ENCODE measurements at regions not wholly inside any gene's neighbourhood (a gene's known extent, or its start where the extent isn't known, plus 50 kb on each side); places are given as distances from the start of the nearest gene placed in this dataset.

DNA sequence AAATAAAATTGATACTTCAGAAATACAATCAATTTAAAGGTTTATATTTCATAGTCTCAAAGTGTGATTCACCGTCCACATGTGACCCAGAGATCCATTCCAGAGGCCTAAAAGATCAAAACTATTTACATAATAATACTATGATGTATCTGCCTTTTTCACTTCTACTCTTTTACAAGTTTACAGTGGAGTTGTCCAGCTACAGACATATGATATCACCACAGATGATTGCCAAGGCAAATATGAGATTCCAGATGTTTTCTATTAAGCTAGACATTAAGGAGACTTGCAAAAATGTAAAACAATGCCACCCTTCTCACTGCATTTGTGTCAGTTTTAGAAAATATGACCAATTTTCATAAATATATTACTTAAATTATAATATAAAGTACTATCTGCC is 443.7 kb downstream of the GJA1 start:
- TF ChIP-seq GATA2 (IDR thresholded peaks at IDR 0.05; ENCODE audit: low read depth, low read length) (no peak), GATA3 (IDR thresholded peaks at IDR 0.05; ENCODE audit: low read depth, low read length) (no peak)

- TF ChIP-seq GATA3 (IDR thresholded peaks at IDR 0.05; ENCODE audit: low read depth, low read length) (no peak), GATA2 (IDR thresholded peaks at IDR 0.05; ENCODE audit: low read depth, low read length) (no peak)
Observed at GRCh38 chr6:121880831-121881230, 445.4 kb downstream of the GJA1 start.

DNA sequence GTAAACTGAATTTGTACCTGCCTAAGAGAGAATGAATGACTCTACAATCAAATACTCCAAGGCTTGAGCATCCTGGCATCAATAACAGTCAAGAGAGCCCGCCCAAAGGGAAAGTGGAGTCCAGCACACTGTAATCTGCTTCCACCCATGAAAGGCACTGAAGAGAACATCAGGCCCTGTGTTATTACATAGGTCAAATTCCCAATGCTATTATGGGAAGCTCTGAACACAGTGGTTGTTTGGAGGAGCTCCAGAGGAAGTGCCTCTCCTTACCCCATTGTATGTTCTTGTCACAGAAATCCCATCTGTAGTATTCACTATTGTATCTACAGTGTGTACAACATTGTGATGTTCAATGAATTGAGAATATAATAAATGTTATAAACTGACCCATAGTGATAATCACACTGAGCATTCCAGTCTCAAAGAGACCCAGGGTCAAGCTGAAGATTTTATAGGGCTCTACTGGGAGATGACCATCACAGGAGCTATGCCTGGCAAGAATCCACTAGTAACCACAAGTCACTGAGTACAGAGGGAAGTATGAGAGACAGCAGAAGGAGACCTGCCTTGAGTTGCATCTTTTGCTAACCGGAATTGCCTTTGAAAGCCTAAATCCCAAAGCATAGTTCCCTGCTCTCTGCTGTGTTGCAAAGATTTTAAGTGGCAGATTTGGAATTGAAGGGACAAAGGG is 446.7 kb downstream of the GJA1 start:
- no peak for TF ChIP-seq GATA2 (IDR thresholded peaks at IDR 0.05; ENCODE audit: low read depth, low read length)
- no peak for TF ChIP-seq GATA3 (IDR thresholded peaks at IDR 0.05; ENCODE audit: low read depth, low read length)

DNA sequence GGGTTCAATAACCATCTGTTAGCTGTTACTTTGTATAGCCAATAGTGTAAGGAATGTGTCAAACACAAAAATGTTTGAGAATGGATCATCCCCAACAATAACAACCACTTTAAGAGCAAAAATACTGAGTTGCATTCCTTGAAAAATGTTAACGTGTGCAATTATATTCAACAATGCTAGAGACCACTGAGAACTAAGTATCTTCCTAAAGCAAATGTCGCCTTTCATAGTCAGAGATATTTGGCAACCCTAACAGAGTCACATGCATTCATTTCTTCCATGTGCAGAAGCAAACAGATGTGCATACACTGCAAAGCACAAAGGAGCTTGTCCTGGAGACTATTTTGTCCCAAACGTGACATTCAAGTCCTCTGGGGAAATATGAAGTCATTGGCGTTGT is 448.6 kb downstream of the GJA1 start:
- TF ChIP-seq GATA3 (IDR thresholded peaks at IDR 0.05; ENCODE audit: low read depth, low read length) (no peak), GATA2 (IDR thresholded peaks at IDR 0.05; ENCODE audit: low read depth, low read length) (no peak)

DNA sequence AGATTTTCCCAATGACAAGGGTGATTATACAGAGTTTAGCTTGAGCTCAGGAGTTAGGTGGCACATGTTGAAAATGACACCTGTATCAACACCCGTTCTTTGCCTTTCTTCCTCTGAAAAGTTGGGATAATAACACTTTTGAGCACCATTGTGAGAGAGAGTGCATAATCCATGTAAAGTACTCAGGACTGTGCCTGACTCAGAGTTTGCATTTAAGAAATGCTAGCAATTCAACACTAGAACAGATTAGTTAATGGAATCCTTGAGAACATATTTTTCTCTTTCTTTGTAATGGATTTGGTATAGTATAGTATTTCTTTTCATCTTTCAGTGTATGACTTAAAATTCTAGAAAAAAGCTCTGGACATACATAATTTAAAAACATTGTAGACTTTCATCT is 449.2 kb downstream of the GJA1 start:
- TF ChIP-seq GATA3 (IDR thresholded peaks at IDR 0.05; ENCODE audit: low read depth, low read length) = no peak
- no peak for TF ChIP-seq GATA2 (IDR thresholded peaks at IDR 0.05; ENCODE audit: low read depth, low read length)

DNA sequence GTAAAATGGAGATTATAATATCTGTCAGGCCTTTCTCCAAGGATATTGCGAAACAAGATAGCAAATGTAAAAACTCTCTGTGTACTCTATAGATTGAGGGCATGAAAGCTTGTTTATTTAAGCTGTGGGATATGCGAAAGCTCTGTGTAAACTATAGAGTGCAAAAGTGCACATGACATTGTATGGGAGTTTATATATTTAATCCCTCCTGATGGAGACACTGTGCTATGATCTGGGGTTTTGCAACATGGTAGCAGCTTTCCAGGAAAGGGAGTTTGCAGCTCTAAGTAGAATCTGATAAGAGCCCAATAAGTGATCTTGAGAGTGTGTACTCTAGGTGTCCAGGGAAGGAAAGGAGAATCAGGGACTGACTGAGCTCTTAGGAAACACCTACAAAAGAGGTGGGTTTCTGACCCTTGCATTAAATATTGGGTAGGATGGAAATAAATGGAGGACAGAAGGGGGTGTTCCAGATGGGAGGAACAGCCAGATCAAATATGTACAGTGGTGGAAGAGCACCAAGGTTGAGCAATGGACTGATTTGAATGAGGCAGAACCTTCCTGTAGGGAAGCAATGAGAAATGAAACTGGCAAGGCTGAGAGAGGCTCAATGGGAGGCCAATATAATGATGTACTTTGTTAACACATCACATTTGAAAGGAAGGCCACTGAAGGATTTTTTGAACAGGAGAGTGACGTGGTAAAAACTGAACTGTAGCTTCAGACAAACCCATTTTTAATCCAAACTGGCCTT is 450.1 kb downstream of the GJA1 start:
- TF ChIP-seq GATA2 (IDR thresholded peaks at IDR 0.05; ENCODE audit: low read depth, low read length) = no peak
- TF ChIP-seq GATA3 (IDR thresholded peaks at IDR 0.05; ENCODE audit: low read depth, low read length) = no peak

GRCh38 chr6:121886223-121886830 is 450.9 kb downstream of the GJA1 start:
- TF ChIP-seq GATA3 (IDR thresholded peaks at IDR 0.05; ENCODE audit: low read depth, low read length) (no peak), GATA2 (IDR thresholded peaks at IDR 0.05; ENCODE audit: low read depth, low read length) (no peak)

DNA sequence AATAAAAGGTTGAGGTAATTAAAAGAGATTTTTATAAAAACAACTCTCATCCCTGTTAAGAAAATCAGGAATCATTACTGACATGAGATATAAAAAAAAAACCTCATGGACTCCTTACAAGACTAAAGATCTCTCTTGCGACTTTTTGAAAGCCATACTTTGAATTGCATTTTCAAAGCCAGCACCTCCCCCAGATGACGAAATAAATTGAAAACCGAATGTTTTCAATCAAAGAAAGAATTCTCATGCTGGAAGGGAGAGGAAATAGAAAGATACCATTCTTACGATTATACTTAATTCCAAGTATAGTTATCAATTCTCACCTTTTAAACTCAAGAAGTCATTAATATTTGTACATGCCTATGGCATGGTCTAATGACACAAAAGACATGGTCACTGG is 452.3 kb downstream of the GJA1 start:
- TF ChIP-seq GATA2 (IDR thresholded peaks at IDR 0.05; ENCODE audit: low read depth, low read length) (no peak), GATA3 (IDR thresholded peaks at IDR 0.05; ENCODE audit: low read depth, low read length) (no peak)

- TF ChIP-seq GATA2 (IDR thresholded peaks at IDR 0.05; ENCODE audit: low read depth, low read length) (no peak), GATA3 (IDR thresholded peaks at IDR 0.05; ENCODE audit: low read depth, low read length) (no peak)
Observed at GRCh38 chr6:121890307-121890910, 455.0 kb downstream of the GJA1 start.

- TF ChIP-seq GATA2 (IDR thresholded peaks at IDR 0.05; ENCODE audit: low read depth, low read length) (no peak), GATA3 (IDR thresholded peaks at IDR 0.05; ENCODE audit: low read depth, low read length) (no peak)
Observed at GRCh38 chr6:121896363-121896762, 460.9 kb downstream of the GJA1 start.

- no peak for TF ChIP-seq GATA2 (IDR thresholded peaks at IDR 0.05; ENCODE audit: low read depth, low read length)
- TF ChIP-seq GATA3 (IDR thresholded peaks at IDR 0.05; ENCODE audit: low read depth, low read length) = no peak
Observed at GRCh38 chr6:121896771-121897170, 461.3 kb downstream of the GJA1 start.

GRCh38 chr6:121897337-121897760 is 461.9 kb downstream of the GJA1 start:
- TF ChIP-seq GATA3 (IDR thresholded peaks at IDR 0.05; ENCODE audit: low read depth, low read length) (no peak), GATA2 (IDR thresholded peaks at IDR 0.05; ENCODE audit: low read depth, low read length) (no peak)

DNA sequence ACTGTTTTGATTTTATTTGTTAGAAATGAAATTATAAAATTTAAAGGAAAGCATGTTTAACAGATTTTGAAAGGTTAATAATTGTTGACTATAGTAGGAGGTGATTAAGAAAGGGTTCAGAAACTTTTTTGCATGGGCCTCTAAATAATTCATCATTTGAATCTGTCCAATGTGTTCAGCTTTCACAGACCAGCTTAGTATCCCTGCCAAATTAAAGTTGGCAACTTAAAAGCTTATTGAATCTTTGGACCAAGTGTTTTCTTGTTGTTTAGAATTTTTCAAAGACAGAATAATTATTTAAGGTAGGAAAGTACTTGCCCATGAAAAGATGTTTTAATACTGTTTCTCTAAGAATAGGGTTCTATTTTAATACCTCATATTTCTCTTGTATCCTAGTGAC is 466.0 kb downstream of the GJA1 start:
- TF ChIP-seq GATA3 (IDR thresholded peaks at IDR 0.05; ENCODE audit: low read depth, low read length) = no peak
- no peak for TF ChIP-seq GATA2 (IDR thresholded peaks at IDR 0.05; ENCODE audit: low read depth, low read length)

GRCh38 chr6:121904559-121904958 is 469.1 kb downstream of the GJA1 start:
- TF ChIP-seq GATA2 (IDR thresholded peaks at IDR 0.05; ENCODE audit: low read depth, low read length) (no peak), GATA3 (IDR thresholded peaks at IDR 0.05; ENCODE audit: low read depth, low read length) (no peak)

All from SH-SY5Y (cell line).